Natural killer cell (primary cell): ENCODE measurements at regions not wholly inside any gene's neighbourhood (a gene's known extent, or its start where the extent isn't known, plus 50 kb on each side); places are given as distances from the start of the nearest gene placed in this dataset.

Source experiments
- ATAC-seq, 3 donors: fragments of 150-1000 bp in 2 of 3; fragments of 200-7000 bp in 1 of 3; cut with Tn5 transposase; 1 replicate in 1 of 3; 2 replicates in 2 of 3; pipeline ENCODE4 v1.10.0; 2021; ENCODE audit warnings: mild to moderate bottlenecking in 2 of 3, moderate library complexity in 2 of 3
- DNase-seq, 2 donors: peaks; one replicate each; pipeline versions ENCODE4 v3.0.0 to v3.0.0-alpha.2; 2013 to 2021; ENCODE audit warnings: mixed read lengths in 1 of 2
- H3K27ac ChIP-seq: one replicate; pipeline ENCODE4 v1.5.1; 2013; ENCODE audit warnings: mild to moderate bottlenecking, low read length
- H3K27me3 ChIP-seq: one replicate; pipeline ENCODE4 v1.6.1; 2013; ENCODE audit warnings: low read length; ENCODE audit not compliant: control insufficient read depth, insufficient read depth
- H3K36me3 ChIP-seq: one replicate; pipeline ENCODE4 v1.6.1; 2013; ENCODE audit warnings: low read length; ENCODE audit not compliant: control insufficient read depth, insufficient read depth
- H3K4me1 ChIP-seq: one replicate; pipeline ENCODE4 v1.6.1; 2013; ENCODE audit warnings: low read length; ENCODE audit not compliant: control insufficient read depth, insufficient read depth
- H3K4me3 ChIP-seq: one replicate; pipeline ENCODE4 v1.5.1; 2013; ENCODE audit warnings: low read length
- H3K9me3 ChIP-seq: one replicate; pipeline ENCODE4 v1.6.1; 2013; ENCODE audit warnings: low read length; ENCODE audit not compliant: control insufficient read depth, insufficient read depth
- H3K27ac Mint-ChIP-seq, 2 donors: one replicate each; pipeline ENCODE4 v1.8.0; 2022; ENCODE audit warnings: mild to moderate bottlenecking in 2 of 2, mixed read lengths in 2 of 2, moderate library complexity in 1 of 2
- H3K27me3 Mint-ChIP-seq, 2 donors: one replicate each; pipeline ENCODE4 v1.8.0; 2022; ENCODE audit warnings: low read depth in 2 of 2, mixed read lengths in 2 of 2
- H3K36me3 Mint-ChIP-seq: one replicate; pipeline ENCODE4 v1.8.0; 2022; ENCODE audit warnings: mixed read lengths
- H3K4me1 Mint-ChIP-seq, 2 donors: one replicate each; pipeline ENCODE4 v1.8.0; 2022; ENCODE audit warnings: mixed read lengths in 2 of 2
- H3K4me3 Mint-ChIP-seq: one replicate; pipeline ENCODE4 v1.8.0; 2022; ENCODE audit warnings: mild to moderate bottlenecking, moderate library complexity, mixed read lengths
- H3K9me3 Mint-ChIP-seq, 2 donors: one replicate each; pipeline ENCODE4 v1.8.0; 2022; ENCODE audit warnings: mixed read lengths in 2 of 2
- WGBS: methylation state at CpG from one replicate; pipeline ENCODE4 v1.1.7; 2013; ENCODE audit warnings: missing lambda C conversion rate; ENCODE audit not compliant: insufficient coverage; 5-methylcytosine and 5-hydroxymethylcytosine counted together
- intact Hi-C: fragments of 100-400 bp; cut with micrococcal nuclease; formaldehyde crosslinking; loops from one replicate; pipeline ENCODE4 v1.14.2; 2022
- TF ChIP-seq, protein P1 (sequence below): fragments of 200-600 bp; IDR thresholded peaks from one replicate; pipeline ENCODE4 v1.8.0; 2022; ENCODE audit warnings: antibody characterized with exemption

GRCh38 chr1:238778113-238778512 is 608.3 kb upstream of the CHRM3 start:
- Mint-ChIP-seq H3K36me3 (peaks cover 6% of the 10 kb centered on the region), H3K9me3 (peaks cover 13 to 16% of the 10 kb centered on the region in 2 donors), H3K27me3 (no peaks in the 10 kb centered on the region), H3K4me3 (no peak overlapping the region), H3K4me1 (no peaks in the 10 kb centered on the region), H3K27ac (no peak overlapping the region)
- Histone ChIP-seq H3K9me3 (no peaks in the 10 kb centered on the region), H3K27me3 (no peaks in the 10 kb centered on the region), H3K36me3 (no peaks in the 10 kb centered on the region), H3K4me1 (no peaks in the 10 kb centered on the region), H3K4me3 (no peak overlapping the region), H3K27ac (no peak overlapping the region)
- no peak for ATAC-seq
- no CpG with 5 or more reads among the region's 1 CpG for WGBS
- intact Hi-C loops = no loop called here
- no peak for DNase-seq
- TF ChIP-seq, protein P1, sequence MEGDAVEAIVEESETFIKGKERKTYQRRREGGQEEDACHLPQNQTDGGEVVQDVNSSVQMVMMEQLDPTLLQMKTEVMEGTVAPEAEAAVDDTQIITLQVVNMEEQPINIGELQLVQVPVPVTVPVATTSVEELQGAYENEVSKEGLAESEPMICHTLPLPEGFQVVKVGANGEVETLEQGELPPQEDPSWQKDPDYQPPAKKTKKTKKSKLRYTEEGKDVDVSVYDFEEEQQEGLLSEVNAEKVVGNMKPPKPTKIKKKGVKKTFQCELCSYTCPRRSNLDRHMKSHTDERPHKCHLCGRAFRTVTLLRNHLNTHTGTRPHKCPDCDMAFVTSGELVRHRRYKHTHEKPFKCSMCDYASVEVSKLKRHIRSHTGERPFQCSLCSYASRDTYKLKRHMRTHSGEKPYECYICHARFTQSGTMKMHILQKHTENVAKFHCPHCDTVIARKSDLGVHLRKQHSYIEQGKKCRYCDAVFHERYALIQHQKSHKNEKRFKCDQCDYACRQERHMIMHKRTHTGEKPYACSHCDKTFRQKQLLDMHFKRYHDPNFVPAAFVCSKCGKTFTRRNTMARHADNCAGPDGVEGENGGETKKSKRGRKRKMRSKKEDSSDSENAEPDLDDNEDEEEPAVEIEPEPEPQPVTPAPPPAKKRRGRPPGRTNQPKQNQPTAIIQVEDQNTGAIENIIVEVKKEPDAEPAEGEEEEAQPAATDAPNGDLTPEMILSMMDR = no peak

GRCh38 chr1:238777551-238777950 is 608.8 kb upstream of the CHRM3 start:
- Mint-ChIP-seq H3K9me3 (peaks cover 11 to 18% of the 10 kb centered on the region in 2 donors), H3K36me3 (peaks cover 6% of the 10 kb centered on the region), H3K27ac (no peak overlapping the region), H3K27me3 (no peaks in the 10 kb centered on the region), H3K4me3 (no peak overlapping the region), H3K4me1 (no peaks in the 10 kb centered on the region)
- Histone ChIP-seq H3K36me3 (no peaks in the 10 kb centered on the region), H3K9me3 (no peaks in the 10 kb centered on the region), H3K27me3 (no peaks in the 10 kb centered on the region), H3K27ac (no peak overlapping the region), H3K4me1 (no peaks in the 10 kb centered on the region), H3K4me3 (no peak overlapping the region)
- no peak for ATAC-seq
- DNase-seq = no peak
- TF ChIP-seq, protein P1 = no peak
- intact Hi-C loops = no loop called here

DNA sequence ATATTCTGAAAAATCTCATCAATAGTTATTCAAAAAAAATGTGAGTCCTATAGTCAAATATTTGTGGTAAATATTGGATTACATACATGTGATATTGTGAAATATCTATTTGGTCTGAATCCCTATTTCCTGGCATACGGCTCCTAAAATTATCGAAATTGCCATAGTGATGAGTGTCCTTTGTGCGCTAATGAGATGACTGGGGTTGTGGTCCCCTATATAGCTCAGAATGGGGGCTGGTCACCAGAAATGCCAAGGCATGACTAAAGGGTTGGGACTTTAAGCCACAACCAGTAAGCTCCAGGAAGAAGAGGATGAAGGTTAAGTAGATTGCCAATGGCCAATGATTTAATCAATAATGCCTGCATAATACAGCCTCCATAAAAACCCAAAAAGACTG is 610.2 kb upstream of the CHRM3 start:
- H3K27ac Mint-ChIP-seq = no peak overlapping the region
- no peaks in the 10 kb centered on the region for H3K36me3 ChIP-seq
- H3K4me3 ChIP-seq = no peak overlapping the region
- 94% methylated on average over 3 of the region's 3 CpGs for WGBS
- H3K9me3 ChIP-seq = no peaks in the 10 kb centered on the region
- no peaks in the 10 kb centered on the region for H3K4me1 ChIP-seq
- H3K9me3 Mint-ChIP-seq = peaks cover 9 to 14% of the 10 kb centered on the region in 2 donors
- H3K36me3 Mint-ChIP-seq = peaks cover 6% of the 10 kb centered on the region
- intact Hi-C loops = no loop called here
- no peak overlapping the region for H3K4me3 Mint-ChIP-seq
- ATAC-seq = no peak
- no peaks in the 10 kb centered on the region for H3K27me3 ChIP-seq
- H3K27me3 Mint-ChIP-seq = no peaks in the 10 kb centered on the region
- DNase-seq = no peak
- TF ChIP-seq, protein P1 = no peak
- H3K4me1 Mint-ChIP-seq = no peaks in the 10 kb centered on the region
- no peak overlapping the region for H3K27ac ChIP-seq

DNA sequence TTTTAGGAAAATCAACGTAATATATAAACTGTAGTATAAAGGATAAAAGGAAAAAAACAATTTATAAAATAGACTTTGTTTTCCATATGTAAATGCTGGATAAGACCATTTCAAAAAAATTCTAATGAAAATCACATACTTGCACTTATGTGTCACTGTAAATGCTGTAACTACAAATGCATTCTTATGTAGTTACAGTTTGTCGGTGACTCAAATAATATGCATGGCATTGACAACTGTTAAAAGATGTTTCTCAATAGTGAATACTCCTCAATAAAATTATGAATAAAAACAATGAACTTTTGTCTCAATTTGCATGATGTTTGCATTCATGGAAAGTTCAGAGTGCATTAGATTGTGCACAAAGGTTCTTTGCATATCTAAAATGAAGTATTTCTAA is 614.0 kb upstream of the CHRM3 start:
- TF ChIP-seq, protein P1 = no peak
- H3K36me3 Mint-ChIP-seq = no peaks in the 10 kb centered on the region
- Histone ChIP-seq H3K4me3 (no peak overlapping the region), H3K9me3 (no peaks in the 10 kb centered on the region), H3K36me3 (no peaks in the 10 kb centered on the region), H3K27ac (no peak overlapping the region), H3K4me1 (no peaks in the 10 kb centered on the region), H3K27me3 (no peaks in the 10 kb centered on the region)
- H3K27me3 Mint-ChIP-seq = no peaks in the 10 kb centered on the region
- intact Hi-C loops = no loop called here
- H3K9me3 Mint-ChIP-seq = peaks cover 4 to 13% of the 10 kb centered on the region in 2 donors
- no CpG with 5 or more reads among the region's 2 CpGs for WGBS
- ATAC-seq = no peak
- no peak overlapping the region for H3K4me3 Mint-ChIP-seq
- DNase-seq = no peak
- H3K27ac Mint-ChIP-seq = no peak overlapping the region
- H3K4me1 Mint-ChIP-seq = no peaks in the 10 kb centered on the region
